B cell (primary cell): ENCODE measurements at regions not wholly inside any gene's neighbourhood (a gene's known extent, or its start where the extent isn't known, plus 50 kb on each side); places are given as distances from the start of the nearest gene placed in this dataset.

Experiments used
- ATAC-seq: fragments of 200-7000 bp; cut with Tn5 transposase; one replicate; pipeline ENCODE4 v1.10.0; 2021; ENCODE audit warnings: low read depth, mild to moderate bottlenecking, moderate number of reproducible peaks, moderate library complexity
- CTCF ChIA-PET: fragments of 350-600 bp; sonication (Branson Sonifier 250); formaldehyde crosslinking; loops from one replicate; lab custom pipeline; 2021; ENCODE audit warnings: antibody characterized with exemption, inconsistent platforms; lab: Charles Lee
- POLR2A ChIA-PET: fragments of 350-600 bp; sonication (Branson Sonifier 250); formaldehyde crosslinking; loops from one replicate; lab custom pipeline; 2021; ENCODE audit warnings: antibody characterized with exemption; lab: Charles Lee
- DNase-seq: peaks from one replicate; pipeline ENCODE4 v3.0.0; 2013
- H2AFZ ChIP-seq: 2 replicates; pipeline ENCODE4 v1.6.1; 2012; ENCODE audit warnings: mild to moderate bottlenecking, low read depth, low read length; ENCODE audit not compliant: insufficient read depth, poor library complexity, severe bottlenecking
- H3K27ac ChIP-seq, 2 donors: 1 replicate in 1 of 2; 2 replicates in 1 of 2; pipeline ENCODE4 v1.5.1; 2012 to 2013; ENCODE audit warnings: low read length in 2 of 2, mild to moderate bottlenecking in 2 of 2, moderate library complexity in 1 of 2
- H3K27me3 ChIP-seq, 4 experiments: fragments of 200-600 bp in 1 of 4; sonication (generic) in 1 of 4; replicated peaks in 1 of 4; 1 replicate in 2 of 4; 2 replicates in 2 of 4; pipeline versions ENCODE4 v1.6.1 to v1.7.0; 2013 to 2016; ENCODE audit warnings: low read length in 3 of 4, mild to moderate bottlenecking in 2 of 4, mixed read lengths in 1 of 4, moderate library complexity in 1 of 4; ENCODE audit not compliant: insufficient read depth in 4 of 4, control insufficient read depth in 3 of 4; ENCODE audit errors: control extremely low read depth in 1 of 4
- H3K36me3 ChIP-seq, 2 experiments: replicated peaks in 1 of 2; 1 replicate in 1 of 2; 2 replicates in 1 of 2; pipeline versions ENCODE4 v1.6.1 to v1.7.1; 2013; ENCODE audit warnings: low read length in 1 of 2; ENCODE audit not compliant: insufficient read depth in 2 of 2, control insufficient read depth in 1 of 2; ENCODE audit errors: control extremely low read depth in 1 of 2, extremely low read depth in 1 of 2
- H3K4me1 ChIP-seq, 2 donors: fragments of 200-600 bp in 1 of 2; sonication (generic) in 1 of 2; 1 replicate in 1 of 2; 2 replicates in 1 of 2; pipeline versions ENCODE4 v1.5.1 to v1.6.1; 2013 to 2017; ENCODE audit warnings: low read length in 2 of 2; ENCODE audit not compliant: control insufficient read depth in 2 of 2, insufficient read depth in 2 of 2
- H3K4me2 ChIP-seq: replicated peaks from 2 replicates; pipeline ENCODE3; 2012; ENCODE audit warnings: mild to moderate bottlenecking, low read depth, low read length; ENCODE audit not compliant: poor library complexity, severe bottlenecking
- H3K4me3 ChIP-seq, 5 experiments: fragments of 200-600 bp in 1 of 5; sonication (generic) in 1 of 5; 1 replicate in 3 of 5; 2 replicates in 2 of 5; pipeline versions ENCODE4 v1.5.1 to v1.7.0; 2011 to 2016; ENCODE audit warnings: low read length in 4 of 5, mild to moderate bottlenecking in 4 of 5, low read depth in 2 of 5, control low read depth in 1 of 5, moderate library complexity in 1 of 5; ENCODE audit not compliant: insufficient read depth in 1 of 5; ENCODE audit errors: control extremely low read depth in 1 of 5, extremely low read depth in 1 of 5
- H3K79me2 ChIP-seq: fragments of 200-600 bp; sonication (generic); one replicate; pipeline ENCODE4 v1.6.0; 2016; ENCODE audit warnings: low read length; ENCODE audit not compliant: control insufficient read depth, insufficient read depth
- H3K9ac ChIP-seq: fragments of 200-600 bp; sonication (generic); 2 replicates; pipeline ENCODE4 v1.6.1; 2017; ENCODE audit warnings: mild to moderate bottlenecking, low read length, moderate library complexity
- H3K9me3 ChIP-seq, 3 donors: one replicate each; pipeline versions ENCODE4 v1.6.1 to v1.7.1; 2013; ENCODE audit warnings: low read length in 2 of 3; ENCODE audit not compliant: control insufficient read depth in 2 of 3, insufficient read depth in 1 of 3; ENCODE audit errors: control extremely low read depth in 1 of 3
- H4K20me1 ChIP-seq: 2 replicates; pipeline ENCODE4 v1.6.0; 2012; ENCODE audit warnings: mild to moderate bottlenecking, low read length; ENCODE audit not compliant: insufficient read depth, control insufficient read depth, poor library complexity, severe bottlenecking
- H3K27ac Mint-ChIP-seq: one replicate; pipeline ENCODE4 v1.8.0; 2021; ENCODE audit warnings: mixed read lengths
- H3K27me3 Mint-ChIP-seq: one replicate; pipeline ENCODE4 v1.8.0; 2021; ENCODE audit warnings: mixed read lengths
- H3K4me1 Mint-ChIP-seq: one replicate; pipeline ENCODE4 v1.8.0; 2021; ENCODE audit warnings: mixed read lengths
- H3K4me3 Mint-ChIP-seq: one replicate; pipeline ENCODE4 v1.8.0; 2021; ENCODE audit warnings: mixed read lengths
- H3K9me3 Mint-ChIP-seq: one replicate; pipeline ENCODE4 v1.8.0; 2022; ENCODE audit warnings: mixed read lengths; ENCODE audit not compliant: insufficient read depth
- CTCF ChIP-seq: fragments of 200-600 bp; IDR thresholded peaks from one replicate; pipeline ENCODE4 v1.8.0; 2022; ENCODE audit warnings: antibody characterized with exemption, mild to moderate bottlenecking
- EZH2 ChIP-seq: IDR thresholded peaks from 2 replicates; pipeline ENCODE4 v1.6.1; 2012; ENCODE audit warnings: borderline replicate concordance, low read depth, mild to moderate bottlenecking, moderate library complexity, low read length; ENCODE audit not compliant: insufficient read depth, poor library complexity, severe bottlenecking
- WGBS: methylation state at CpG from one replicate; pipeline ENCODE4 v1.1.5; 2013; ENCODE audit warnings: missing lambda C conversion rate; ENCODE audit not compliant: insufficient coverage; 5-methylcytosine and 5-hydroxymethylcytosine counted together
- intact Hi-C: fragments of 100-400 bp; cut with micrococcal nuclease; formaldehyde crosslinking; loops from one replicate; pipeline ENCODE4 v1.10.0; 2022

GRCh38 chr21:21688889-21689288 is 690.7 kb downstream of the NCAM2 start:
- Mint-ChIP-seq H3K27me3 (no peaks in the 10 kb centered on the region), H3K27ac (no peak overlapping the region), H3K4me3 (no peak overlapping the region), H3K4me1 (no peaks in the 10 kb centered on the region), H3K9me3 (no peaks in the 10 kb centered on the region)
- POLR2A ChIA-PET, result no interaction called here
- no peak for TF ChIP-seq CTCF
- TF ChIP-seq EZH2, result no peak
- no peak overlapping the region for H3K4me3 ChIP-seq
- CTCF ChIA-PET, result no interaction called here
- no peaks in the 10 kb centered on the region for H3K79me2 ChIP-seq
- H2AFZ ChIP-seq, result no peak overlapping the region
- H3K9me3 ChIP-seq, result no peaks in the 10 kb centered on the region
- intact Hi-C loops, result no loop called here
- H3K27ac ChIP-seq, result no peak overlapping the region
- 53% methylated on average over 8 of the region's 8 CpGs for WGBS
- H4K20me1 ChIP-seq, result no peaks in the 10 kb centered on the region
- no peaks in the 10 kb centered on the region for H3K27me3 ChIP-seq
- ATAC-seq, result no peak
- no peaks in the 10 kb centered on the region for H3K36me3 ChIP-seq
- H3K9ac ChIP-seq, result no peak overlapping the region
- H3K4me1 ChIP-seq, result no peaks in the 10 kb centered on the region
- no peak for DNase-seq
- H3K4me2 ChIP-seq, result no peak overlapping the region

- no peak overlapping the region for H3K4me2 ChIP-seq
- H3K9me3 ChIP-seq, result no peaks in the 10 kb centered on the region
- TF ChIP-seq EZH2 (no peak), CTCF (no peak)
- ATAC-seq, result no peak
- H3K36me3 ChIP-seq, result no peaks in the 10 kb centered on the region
- DNase-seq, result no peak
- Mint-ChIP-seq H3K27me3 (no peaks in the 10 kb centered on the region), H3K27ac (no peak overlapping the region), H3K4me1 (no peaks in the 10 kb centered on the region), H3K4me3 (no peak overlapping the region), H3K9me3 (no peaks in the 10 kb centered on the region)
- ChIA-PET CTCF (no interaction called here), POLR2A (no interaction called here)
- H3K27me3 ChIP-seq, result no peaks in the 10 kb centered on the region
- intact Hi-C loops, result no loop called here
- H4K20me1 ChIP-seq, result no peaks in the 10 kb centered on the region
- no peak overlapping the region for H2AFZ ChIP-seq
- no peak overlapping the region for H3K4me3 ChIP-seq
- H3K4me1 ChIP-seq, result no peaks in the 10 kb centered on the region
- WGBS, result no CpG with 5 or more reads among the region's 3 CpGs
- no peak overlapping the region for H3K9ac ChIP-seq
- H3K27ac ChIP-seq, result no peak overlapping the region
- H3K79me2 ChIP-seq, result no peaks in the 10 kb centered on the region
Measured at GRCh38 chr21:21690068-21690665, 692.0 kb downstream of the NCAM2 start.
